Nephron (organoid): ENCODE measurements at regions not wholly inside any gene's neighbourhood (a gene's known extent, or its start where the extent isn't known, plus 50 kb on each side); places are given as distances from the start of the nearest gene placed in this dataset.
A peak's percentile ranks its signal among the peaks of the same experiment; 100 is the strongest.

Experiments
- H3K27ac Mint-ChIP-seq, 3 experiments: 2 replicates each; pipeline ENCODE4 v1.8.0; 2020; ENCODE audit warnings: mixed read lengths in 3 of 3, mild to moderate bottlenecking in 2 of 3, moderate library complexity in 1 of 3
- H3K27me3 Mint-ChIP-seq: 2 replicates; pipeline ENCODE4 v1.8.0; 2021; ENCODE audit warnings: low read depth, mild to moderate bottlenecking, moderate library complexity, mixed read lengths
- H3K36me3 Mint-ChIP-seq: 2 replicates; pipeline ENCODE4 v1.8.0; 2020; ENCODE audit warnings: low read depth, mixed read lengths
- H3K4me1 Mint-ChIP-seq: 2 replicates; pipeline ENCODE4 v1.8.0; 2020; ENCODE audit warnings: mixed read lengths
- H3K4me3 Mint-ChIP-seq, 3 experiments: 2 replicates each; pipeline ENCODE4 v1.8.0; 2020; ENCODE audit warnings: mild to moderate bottlenecking in 3 of 3, mixed read lengths in 3 of 3, moderate library complexity in 2 of 3
- H3K9me3 Mint-ChIP-seq: 2 replicates; pipeline ENCODE4 v1.8.0; 2020; ENCODE audit warnings: mixed read lengths
- CTCF ChIP-seq, 3 experiments: fragments of 200-600 bp; sonication (generic); IDR thresholded peaks; one replicate each; pipeline ENCODE4 v1.5.0; 2021; ENCODE audit warnings: antibody characterized with exemption in 3 of 3; ENCODE audit not compliant: unreplicated experiment in 3 of 3

- H3K27ac Mint-ChIP-seq, result peak overlapping the region; percentile 27 to 92 (median 64)
- H3K4me1 Mint-ChIP-seq, result peaks cover 30% of the 10 kb centered on the region
- H3K27me3 Mint-ChIP-seq, result peaks cover 17% of the 10 kb centered on the region
- H3K36me3 Mint-ChIP-seq, result no peaks in the 10 kb centered on the region
- H3K9me3 Mint-ChIP-seq, result no peaks in the 10 kb centered on the region
- no peak overlapping the region for H3K4me3 Mint-ChIP-seq
- TF ChIP-seq CTCF (IDR thresholded peaks at IDR 0.05; ENCODE audit: unreplicated experiment in 3 of 3), result no peak
Observed at GRCh38 chr19:30712431-30713337, 340.5 kb downstream of the ZNF536 start.

- Mint-ChIP-seq H3K9me3 (no peaks in the 10 kb centered on the region), H3K36me3 (no peaks in the 10 kb centered on the region), H3K27ac (peak overlapping the region in 2 of 3 experiments; percentile 66 to 92), H3K4me3 (no peak overlapping the region), H3K4me1 (peaks cover 28% of the 10 kb centered on the region), H3K27me3 (peaks cover 17% of the 10 kb centered on the region)
- TF ChIP-seq CTCF (IDR thresholded peaks at IDR 0.05; ENCODE audit: unreplicated experiment in 3 of 3), result no peak
Observed at GRCh38 chr19:30711826-30712225, 339.6 kb downstream of the ZNF536 start.

GRCh38 chr19:30711296-30711695 lies 339.1 kb downstream of the ZNF536 start:
- Mint-ChIP-seq H3K27ac (peak overlapping the region; percentile 43 to 92 (median 66)), H3K9me3 (no peaks in the 10 kb centered on the region)
- TF ChIP-seq CTCF (IDR thresholded peaks at IDR 0.05; ENCODE audit: unreplicated experiment in 3 of 3), result no peak

GRCh38 chr19:30710721-30711120 lies 338.5 kb downstream of the ZNF536 start:
- Mint-ChIP-seq H3K27me3 (peaks cover 17% of the 10 kb centered on the region), H3K9me3 (no peaks in the 10 kb centered on the region), H3K4me3 (no peak overlapping the region), H3K4me1 (peaks cover 28% of the 10 kb centered on the region), H3K36me3 (no peaks in the 10 kb centered on the region), H3K27ac (peak overlapping the region; percentile 65 to 92 (median 66))
- no peak for TF ChIP-seq CTCF (IDR thresholded peaks at IDR 0.05; ENCODE audit: unreplicated experiment in 3 of 3)

More at GRCh38 chr19:30711296-30711695, 339.1 kb downstream of the ZNF536 start:
- Mint-ChIP-seq H3K27me3 (peaks cover 17% of the 10 kb centered on the region), H3K4me3 (peak overlapping the region; percentile 34 to 65 (median 47)), H3K4me1 (peaks cover 28% of the 10 kb centered on the region), H3K36me3 (no peaks in the 10 kb centered on the region)

- Mint-ChIP-seq H3K27me3 (peaks cover 12% of the 10 kb centered on the region), H3K36me3 (no peaks in the 10 kb centered on the region), H3K4me1 (peaks cover 28% of the 10 kb centered on the region), H3K9me3 (no peaks in the 10 kb centered on the region), H3K4me3 (no peak overlapping the region), H3K27ac (no peak overlapping the region)
- TF ChIP-seq CTCF (IDR thresholded peaks at IDR 0.05; ENCODE audit: unreplicated experiment in 3 of 3), result no peak
Observed at GRCh38 chr19:30708416-30709178, 336.4 kb downstream of the ZNF536 start.
